Stimulated activated CD8-positive, alpha-beta memory T cell treated with anti-CD3 and anti-CD28 coated beads, Interleukin-4, amount 100 ng/mL, for 48 hours (primary cell): ENCODE measurements at regions not wholly inside any gene's neighbourhood (a gene's known extent, or its start where the extent isn't known, plus 50 kb on each side); places are given as distances from the start of the nearest gene placed in this dataset.

Experiments used
- DNase-seq: peaks from one replicate; pipeline ENCODE4 v3.0.0-alpha.2; 2020

DNA sequence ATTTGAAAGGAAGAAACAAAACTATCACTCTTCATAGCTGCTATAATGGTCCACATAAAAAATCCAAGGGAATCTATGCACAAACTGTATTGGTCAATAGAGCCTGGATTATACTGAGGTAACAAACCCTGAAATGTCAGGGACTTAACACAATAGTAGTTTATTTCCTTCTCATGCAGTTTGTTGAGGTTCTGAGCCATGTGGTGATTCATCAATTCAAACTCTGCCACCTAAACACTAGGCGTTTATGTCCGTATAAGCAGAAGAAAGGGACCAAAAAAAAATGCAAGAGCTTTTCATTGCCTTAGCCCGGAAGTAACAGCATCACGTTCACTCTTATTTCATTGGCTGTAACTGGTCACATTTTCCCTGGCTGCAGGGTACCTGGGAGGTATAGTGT, 464.7 kb downstream of the ZSWIM6 start:
- no peak for DNase-seq

DNA sequence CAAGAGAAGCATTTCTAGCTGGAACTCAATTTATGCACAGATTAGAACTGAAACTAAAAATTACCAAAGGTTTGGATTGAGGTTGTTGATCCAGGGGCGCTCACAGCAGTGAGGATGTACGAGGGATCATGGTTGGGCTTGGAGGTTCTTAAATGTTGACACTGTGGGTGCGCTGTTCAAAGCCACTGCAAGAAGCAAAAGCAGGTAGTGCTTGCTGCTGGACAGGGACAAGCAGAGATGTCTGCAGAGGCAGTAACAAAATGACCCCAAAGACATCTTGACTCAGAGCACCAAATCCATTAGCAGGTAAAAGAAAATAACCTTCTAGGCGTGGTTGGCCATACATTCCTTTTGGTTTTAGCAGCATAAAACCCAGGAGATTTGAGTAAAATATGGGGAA, 468.4 kb downstream of the ZSWIM6 start:
- no peak for DNase-seq

DNA sequence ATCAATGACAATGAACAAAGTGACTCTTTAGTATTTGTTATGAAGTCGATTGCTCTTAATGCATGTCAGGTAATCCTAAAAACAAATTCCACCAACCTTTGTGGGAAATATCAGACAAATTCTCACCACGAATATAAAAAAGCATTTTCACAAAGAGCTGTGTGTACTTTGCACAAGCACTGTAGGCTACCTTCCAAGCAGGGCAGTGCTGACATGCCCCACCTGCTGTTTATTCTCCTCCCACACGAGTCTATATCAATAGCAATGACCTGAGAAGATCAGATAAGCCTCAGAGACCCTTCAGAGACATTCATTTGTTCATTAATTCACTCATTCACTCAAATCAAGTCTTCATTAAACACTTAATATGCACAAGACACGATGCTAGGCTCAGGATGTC, 469.1 kb downstream of the ZSWIM6 start:
- no peak for DNase-seq

- DNase-seq = no peak
Measured at GRCh38 chr5:61802456-61802855, 470.4 kb downstream of the ZSWIM6 start.

- DNase-seq = no peak
Measured at GRCh38 chr5:61805101-61805500, 473.0 kb downstream of the ZSWIM6 start.

DNA sequence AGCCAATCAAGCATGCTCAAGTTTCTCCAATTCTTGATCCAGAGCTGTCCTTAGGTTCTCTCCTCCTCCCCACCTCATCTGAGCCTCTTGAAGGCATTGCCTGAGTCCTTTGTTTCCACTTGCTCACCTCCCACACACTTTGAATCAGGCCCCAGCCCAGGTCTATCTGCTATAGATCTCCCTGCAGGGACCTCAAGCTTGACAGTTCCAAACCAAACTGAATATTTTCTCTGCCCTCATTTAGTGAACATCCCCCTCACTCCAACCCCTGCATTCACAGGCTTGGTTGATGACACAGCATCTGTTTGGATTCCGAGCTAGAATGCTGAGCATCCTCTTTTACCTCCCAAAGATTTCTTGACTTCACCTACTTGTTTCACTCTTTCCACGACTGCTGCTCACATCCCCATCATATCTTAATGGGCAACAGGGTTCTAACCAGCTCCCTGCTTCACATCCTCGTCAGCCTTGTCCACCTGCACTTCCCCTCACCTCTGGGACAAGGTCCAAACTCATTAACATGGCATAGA, 474.5 kb downstream of the ZSWIM6 start:
- no peak for DNase-seq

- no peak for DNase-seq
Measured at GRCh38 chr5:61808091-61808490, 476.0 kb downstream of the ZSWIM6 start.

DNA sequence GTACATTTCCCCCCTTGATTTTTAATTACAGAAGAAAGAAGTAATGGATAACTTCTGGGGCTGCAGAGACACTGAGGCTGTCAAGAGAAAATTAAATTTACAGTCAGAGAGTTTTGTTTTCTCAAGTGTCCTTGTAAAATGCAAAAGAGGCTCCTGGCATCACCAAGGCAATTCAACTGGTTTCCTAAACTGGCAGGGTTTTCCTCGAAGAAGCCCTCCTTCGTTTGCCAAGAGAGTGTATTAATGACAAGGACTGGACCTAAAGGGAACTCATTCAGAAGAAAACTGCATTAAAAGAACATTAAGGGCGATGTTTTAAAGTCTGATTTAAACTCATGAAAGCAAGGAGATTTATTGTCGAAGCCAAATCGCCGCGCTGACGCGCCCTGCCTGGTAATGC, 476.9 kb downstream of the ZSWIM6 start:
- no peak for DNase-seq

GRCh38 chr5:61809651-61810050, 477.6 kb downstream of the ZSWIM6 start:
- no peak for DNase-seq

DNA sequence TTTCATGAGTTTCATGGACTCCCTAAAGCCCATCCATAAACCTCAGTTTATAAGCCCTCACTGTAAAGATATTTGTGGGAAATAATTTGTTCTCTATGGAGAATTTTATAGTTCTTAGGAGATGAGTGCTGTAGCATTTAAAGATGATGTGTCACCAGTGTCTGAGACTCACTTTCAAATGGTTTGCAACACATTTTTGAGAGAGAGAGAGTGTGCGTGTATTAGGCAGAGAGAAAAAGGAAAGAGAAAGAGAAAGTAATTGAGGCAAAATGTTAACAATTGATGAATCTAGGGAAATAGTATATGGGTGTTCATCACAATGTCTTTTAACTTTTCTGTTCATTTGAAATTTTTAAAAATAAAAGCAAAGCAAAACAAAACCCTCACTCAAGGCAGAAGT, 479.0 kb downstream of the ZSWIM6 start:
- no peak for DNase-seq

DNA sequence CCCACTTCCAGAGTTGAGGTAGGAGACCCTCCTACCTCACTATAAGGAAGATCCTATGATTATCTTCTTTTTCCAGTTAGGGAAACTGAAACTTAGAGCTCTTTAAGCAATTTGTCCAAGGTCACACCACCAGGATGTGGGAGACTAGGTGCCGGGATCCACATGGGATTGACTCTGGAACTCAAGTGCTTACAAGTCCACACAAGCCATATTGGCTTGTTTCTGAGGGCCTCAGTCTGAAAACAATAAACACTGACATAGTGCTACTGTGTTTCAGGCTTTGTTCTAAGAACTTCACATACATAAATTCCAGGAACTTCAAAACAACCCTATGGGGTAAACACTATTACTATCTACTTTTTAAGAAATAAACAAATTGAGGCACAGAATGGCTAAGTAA, 481.3 kb downstream of the ZSWIM6 start:
- DNase-seq = no peak

DNA sequence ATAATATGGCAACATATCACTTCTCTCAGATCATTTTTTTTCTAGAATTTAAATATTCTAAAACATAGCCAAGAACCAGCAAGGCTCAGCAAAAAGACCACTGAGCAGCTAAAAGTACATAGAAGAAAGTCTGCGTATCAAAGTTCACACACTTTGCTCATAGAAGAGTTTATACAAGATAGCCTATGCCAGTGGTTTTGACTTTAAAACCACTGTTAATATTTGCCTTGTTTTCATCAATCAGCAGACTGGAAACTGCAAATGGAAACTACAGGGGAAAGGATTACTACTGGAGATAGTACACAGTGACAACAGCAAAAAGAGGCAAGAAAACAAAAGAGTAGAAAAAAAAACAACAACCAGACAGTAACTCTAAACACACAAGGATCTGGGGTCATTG, 483.3 kb downstream of the ZSWIM6 start:
- DNase-seq = no peak

GRCh38 chr5:61816146-61816545, 484.1 kb downstream of the ZSWIM6 start:
- no peak for DNase-seq

DNA sequence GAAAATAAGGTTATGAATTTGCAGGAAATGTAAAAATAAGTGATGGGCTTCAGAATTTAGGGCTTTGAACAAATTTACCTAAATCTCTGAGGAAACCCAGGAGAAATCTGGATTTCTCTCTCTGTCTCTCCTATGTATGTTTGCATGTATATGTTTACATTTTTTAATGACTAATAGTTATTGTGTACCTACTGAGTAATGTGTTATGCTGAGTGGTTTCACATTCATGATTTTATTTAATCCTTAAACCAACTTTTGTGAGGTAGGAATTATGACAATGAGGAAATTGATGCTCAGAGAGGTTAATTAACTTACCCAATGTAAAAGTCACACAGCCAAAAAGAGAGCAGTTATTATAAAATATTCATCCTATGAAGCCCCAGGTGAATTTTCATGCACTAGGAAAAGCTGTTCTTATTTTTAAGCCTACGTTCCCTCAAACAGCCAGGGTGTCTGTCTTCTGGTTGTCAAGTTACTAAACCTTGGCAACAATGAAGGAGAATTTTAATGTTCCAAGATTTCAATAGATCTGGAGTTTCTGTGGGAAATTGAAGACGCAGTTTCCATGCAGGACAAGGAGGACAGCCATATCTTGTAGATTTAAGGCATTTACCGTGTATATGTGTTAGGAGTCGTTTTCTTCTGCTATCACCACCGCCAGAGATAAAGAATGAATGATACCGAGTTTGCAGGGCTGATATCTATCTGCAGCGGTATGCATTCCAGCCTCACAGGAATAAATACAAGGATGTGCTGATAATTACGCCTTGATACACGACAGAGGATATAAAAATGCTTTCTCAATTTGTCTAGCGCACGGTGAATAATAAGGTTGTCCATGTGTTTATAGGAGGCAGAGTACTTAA, 484.8 kb downstream of the ZSWIM6 start:
- no peak for DNase-seq

- no peak for DNase-seq
Measured at GRCh38 chr5:61817472-61818326, 485.6 kb downstream of the ZSWIM6 start.

DNA sequence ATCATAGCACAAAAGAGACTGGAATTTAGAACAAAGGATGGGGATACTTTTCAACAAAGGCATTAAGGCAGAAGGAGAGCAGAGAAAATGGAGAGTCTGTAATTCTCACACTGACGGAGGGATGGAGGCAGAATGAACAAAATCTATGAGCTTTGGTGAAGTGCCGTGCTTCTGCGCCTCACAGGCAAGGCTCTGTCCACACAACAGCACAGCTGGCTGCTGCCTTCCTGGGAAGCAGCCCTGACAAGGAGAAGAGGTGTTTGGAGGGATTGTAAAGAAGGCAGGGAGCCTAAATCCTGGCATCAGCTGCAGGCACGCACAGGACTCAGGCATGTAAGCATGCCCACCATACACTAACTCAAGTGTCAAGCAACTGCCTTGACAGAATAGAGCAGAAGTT, 485.2 kb upstream of the KIF2A start:
- DNase-seq = no peak

DNA sequence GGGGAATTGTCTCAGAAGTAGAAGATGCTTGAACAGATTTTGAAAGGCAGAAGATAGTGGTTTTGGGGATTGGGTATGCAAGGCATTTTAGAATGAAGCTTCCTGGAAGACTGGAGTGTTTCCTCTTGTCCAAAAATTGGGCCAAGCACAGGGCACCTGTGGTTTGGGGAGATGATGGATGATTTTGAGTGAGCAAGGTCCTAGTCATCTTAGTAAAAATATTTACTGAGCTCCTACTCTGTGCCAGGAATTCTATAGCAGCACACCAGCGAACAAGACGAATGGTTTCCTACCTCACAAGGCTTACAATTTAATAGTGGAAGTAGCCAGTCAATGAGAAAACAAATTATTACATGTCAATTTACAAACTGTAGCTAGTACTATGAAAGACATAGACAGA, 484.4 kb upstream of the KIF2A start:
- DNase-seq = no peak

DNA sequence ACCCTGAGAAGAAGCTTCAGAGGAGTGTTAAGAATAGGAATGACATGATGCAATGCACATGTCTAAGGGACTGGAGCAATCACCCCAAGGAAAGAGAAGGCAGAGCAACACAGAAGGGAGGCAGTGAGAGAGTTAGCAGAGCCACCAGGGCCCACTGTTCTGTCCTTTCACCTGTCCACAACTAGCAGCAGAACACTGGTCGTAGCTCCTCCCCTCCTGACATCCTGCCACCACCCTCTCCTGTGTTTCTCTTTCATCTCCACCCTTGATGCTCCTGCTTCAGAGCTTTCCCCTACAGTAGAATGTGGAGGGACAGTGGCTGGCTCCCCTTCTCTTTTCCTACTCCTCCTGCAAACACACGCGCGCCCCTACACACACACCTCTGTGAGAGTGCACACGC, 483.4 kb upstream of the KIF2A start:
- DNase-seq = no peak

GRCh38 chr5:61823065-61823464, 482.9 kb upstream of the KIF2A start:
- DNase-seq = no peak

DNA sequence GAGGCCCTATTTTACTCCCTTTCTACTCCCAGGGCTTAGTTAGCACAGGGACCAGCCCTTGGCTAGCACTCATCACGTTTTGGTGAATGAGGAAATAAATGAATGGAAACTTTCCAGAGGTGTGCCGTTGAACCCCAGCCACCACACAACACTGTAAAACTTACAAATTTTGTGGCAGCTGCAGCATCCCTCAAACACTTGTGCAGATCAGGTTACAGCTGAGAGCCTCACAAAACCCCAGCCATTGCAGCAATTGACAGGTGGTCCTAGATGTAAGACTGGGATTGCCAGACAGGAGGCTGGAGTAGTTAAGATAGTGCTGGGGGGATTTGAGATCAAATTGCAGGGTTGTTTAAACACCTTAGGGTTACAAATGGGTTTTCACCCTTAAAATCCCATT, 482.2 kb upstream of the KIF2A start:
- no peak for DNase-seq

- DNase-seq = no peak
Measured at GRCh38 chr5:61824396-61824795, 481.6 kb upstream of the KIF2A start.

GRCh38 chr5:61827445-61827975, 478.5 kb upstream of the KIF2A start:
- no peak for DNase-seq

GRCh38 chr5:61828856-61829255, 477.1 kb upstream of the KIF2A start:
- no peak for DNase-seq

DNA sequence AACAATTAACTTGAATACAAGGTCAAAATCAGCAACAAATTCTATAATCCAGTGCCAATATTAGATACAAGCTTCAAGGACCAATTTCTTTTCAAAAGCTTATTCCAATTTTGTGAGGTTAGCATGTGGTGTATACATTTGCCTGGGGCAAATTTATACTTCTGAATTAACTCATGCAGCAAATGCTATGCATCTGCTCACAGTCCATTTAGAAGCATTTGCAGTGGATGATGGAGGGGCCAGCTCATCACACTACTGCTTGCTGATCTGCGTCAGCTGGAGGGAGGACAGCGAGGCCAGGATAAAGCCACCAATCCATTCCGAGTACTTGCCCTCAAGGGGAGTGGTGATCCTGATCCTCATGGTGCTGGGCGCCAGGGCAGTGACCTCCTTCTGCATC, 474.3 kb upstream of the KIF2A start:
- no peak for DNase-seq
